HG02938 (cell line): ENCODE measurements at regions not wholly inside any gene's neighbourhood (a gene's known extent, or its start where the extent isn't known, plus 50 kb on each side); places are given as distances from the start of the nearest gene placed in this dataset.

Experiments used
- ATAC-seq: cut with Tn5 transposase; IDR thresholded peaks from one replicate; pipeline ENCODE4 v1.9.1; 2021; ENCODE audit warnings: mild to moderate bottlenecking, moderate library complexity; ENCODE audit not compliant: unreplicated experiment

DNA sequence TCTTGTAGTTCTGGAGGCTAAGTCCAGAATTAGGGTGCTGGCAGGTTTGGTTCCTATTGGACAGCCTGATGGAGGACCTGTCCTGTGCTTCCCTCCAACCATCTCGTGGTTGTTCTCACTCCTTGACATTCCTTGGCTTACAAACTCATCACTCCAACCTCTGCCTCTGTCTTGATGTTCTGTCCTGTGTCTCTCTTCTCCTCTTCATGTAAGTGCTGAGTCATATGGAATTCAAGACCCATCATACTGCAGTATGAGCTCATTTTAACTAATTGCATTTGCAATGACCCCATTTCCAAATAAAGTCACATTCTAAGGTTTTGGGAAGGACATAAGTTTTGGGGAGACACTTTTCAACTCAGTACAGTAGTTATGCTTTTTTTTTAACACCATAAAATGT, 374.7 kb downstream of the TRIB2 start:
- no peak for ATAC-seq

DNA sequence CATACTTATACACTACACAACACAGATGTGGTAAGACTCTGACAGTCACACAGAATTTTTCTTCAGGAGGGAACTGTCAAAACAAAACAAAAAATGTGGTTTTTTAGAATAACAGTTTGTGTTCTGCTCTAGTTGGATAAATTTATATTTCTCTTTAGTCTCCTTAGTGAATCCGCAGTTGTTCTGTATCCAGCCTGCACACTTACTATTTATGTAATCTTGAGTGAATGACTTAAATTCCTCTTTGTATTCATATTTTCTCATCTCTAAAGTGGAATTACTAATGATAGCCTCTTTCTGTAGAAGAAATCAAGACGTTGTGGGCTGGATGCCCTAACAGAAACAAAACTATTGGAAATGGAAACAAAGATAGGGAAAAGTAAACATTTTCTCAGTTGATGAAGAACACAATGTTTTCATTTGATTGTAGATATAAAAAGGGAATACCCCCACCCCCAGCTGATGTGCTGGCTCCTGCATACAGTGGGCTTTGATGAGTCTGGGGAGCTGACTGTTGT, 375.2 kb downstream of the TRIB2 start:
- no peak for ATAC-seq

DNA sequence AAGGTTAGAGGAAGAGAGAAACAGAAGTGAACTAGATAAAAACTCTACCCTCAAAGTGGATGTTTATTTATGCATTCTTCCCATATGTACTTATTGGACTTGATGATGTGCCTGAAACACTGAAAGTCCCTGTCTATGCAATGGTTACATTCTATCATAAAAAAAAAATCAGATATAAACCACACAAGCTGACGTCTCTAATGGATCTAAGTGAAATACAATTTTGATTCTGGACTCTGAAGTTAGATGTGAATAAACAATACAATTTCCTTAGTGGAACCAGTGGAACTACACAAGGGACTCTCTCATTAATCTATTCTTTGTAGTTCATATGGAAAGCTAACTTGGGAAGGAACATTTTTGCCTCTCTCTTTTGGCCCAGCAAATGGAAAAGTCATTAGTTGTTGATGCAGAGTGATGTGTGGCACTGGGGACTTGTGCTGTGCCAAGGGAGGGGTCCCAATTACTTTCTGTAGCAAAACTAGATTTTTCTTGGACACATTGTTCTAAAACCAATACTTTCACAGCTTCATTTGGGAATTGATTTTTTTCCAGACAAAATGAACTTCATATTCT, 376.8 kb downstream of the TRIB2 start:
- no peak for ATAC-seq

DNA sequence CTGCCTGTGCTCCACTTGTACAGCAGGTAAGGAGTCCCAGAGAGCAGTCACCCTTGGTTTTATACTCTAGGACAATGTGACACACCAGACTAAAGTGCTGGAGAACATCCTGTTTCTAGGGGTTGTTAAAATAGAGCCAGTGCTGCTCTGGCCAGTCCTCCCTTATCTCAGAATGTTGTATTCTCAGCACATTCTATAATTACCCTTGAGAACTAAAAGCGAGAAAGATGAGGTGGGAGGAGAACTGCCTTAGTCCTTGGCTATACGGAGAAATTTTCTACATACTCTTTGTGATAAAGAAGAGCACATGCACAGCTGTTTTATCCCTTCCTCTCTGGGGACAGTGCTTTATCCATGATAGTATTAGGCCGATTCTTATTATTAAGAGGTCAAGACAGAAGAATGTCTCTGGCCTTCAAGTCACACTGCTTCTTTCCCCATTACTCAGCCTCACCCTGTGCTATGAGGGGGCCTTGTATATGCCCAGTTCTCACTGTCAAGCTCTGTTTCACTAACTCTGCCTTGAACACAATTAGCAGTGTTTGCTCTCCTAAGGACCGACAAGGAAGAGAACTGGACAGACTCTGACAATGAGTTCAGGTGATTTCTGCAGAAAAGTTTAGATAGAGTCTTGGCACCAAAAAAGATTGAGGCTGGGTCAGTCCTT, 385.8 kb downstream of the TRIB2 start:
- ATAC-seq: no peak

DNA sequence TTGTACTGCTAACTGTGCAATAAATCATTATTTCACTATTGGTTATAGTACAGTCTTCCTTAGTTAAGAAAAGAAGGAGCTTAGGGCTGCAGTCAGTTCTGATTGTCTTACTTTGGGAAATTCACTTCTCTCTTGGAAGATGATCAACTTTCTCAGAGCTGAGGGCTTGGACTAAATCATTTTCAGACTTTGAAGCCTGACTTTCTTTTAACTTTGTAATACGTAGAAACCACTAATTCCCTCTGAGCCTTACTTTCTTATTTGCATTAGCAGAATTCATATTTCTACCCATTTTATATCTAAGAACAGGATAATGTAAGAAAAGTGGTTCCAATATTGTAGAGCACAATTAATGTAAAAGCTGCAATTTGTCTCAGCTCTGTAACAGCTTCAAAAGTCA, 386.4 kb downstream of the TRIB2 start:
- ATAC-seq: no peak

DNA sequence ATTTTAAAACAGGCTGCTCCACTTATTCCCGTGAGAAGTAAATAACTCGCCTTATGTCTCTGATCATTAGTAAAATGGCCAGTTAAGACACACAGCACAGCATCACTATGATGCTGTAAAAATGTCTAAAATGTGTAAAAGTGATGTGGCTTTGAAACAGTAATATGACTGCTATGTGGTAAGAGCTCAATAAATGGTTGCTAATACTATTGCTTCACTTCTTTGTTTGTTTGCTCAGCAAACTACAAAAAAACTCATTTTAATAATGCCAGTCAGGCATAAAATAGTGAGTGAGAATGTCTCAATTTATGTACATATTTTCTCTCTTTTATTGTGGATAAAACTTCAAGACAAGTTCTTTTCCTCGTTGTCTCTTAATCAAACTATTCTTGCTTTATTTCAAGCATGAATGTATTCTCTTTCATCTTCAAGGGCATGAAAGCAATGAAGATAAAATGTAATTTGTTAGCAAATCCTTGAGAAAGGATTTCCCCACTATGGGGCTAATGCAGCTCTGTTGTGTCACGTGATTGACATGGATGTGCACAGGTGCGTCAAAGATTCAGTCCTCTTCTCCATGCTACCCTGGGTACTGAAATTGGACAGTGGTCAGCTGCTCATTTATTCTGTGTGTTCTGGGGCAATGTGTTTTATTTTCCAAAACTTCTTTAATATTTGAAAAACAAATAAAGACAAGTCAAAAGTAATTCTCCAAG, 387.2 kb downstream of the TRIB2 start:
- no peak for ATAC-seq

DNA sequence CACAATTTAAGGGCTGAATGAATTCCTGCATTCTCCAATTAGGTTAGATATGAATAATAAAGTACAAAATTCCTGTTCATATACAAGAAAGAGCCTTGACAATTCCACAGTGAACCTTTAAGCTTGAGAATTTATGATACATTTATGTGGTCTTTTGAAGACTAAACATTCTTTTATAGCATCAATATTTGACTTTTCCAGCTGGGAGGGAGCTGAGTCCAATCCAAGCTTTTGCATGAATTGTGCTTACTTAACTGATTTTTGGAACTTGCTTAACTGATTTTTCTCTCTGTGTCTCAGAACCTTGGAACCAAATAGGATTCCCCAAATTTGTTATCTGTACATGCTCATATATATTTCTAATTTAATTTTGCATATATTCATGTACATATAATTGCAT, 388.0 kb downstream of the TRIB2 start:
- no peak for ATAC-seq

DNA sequence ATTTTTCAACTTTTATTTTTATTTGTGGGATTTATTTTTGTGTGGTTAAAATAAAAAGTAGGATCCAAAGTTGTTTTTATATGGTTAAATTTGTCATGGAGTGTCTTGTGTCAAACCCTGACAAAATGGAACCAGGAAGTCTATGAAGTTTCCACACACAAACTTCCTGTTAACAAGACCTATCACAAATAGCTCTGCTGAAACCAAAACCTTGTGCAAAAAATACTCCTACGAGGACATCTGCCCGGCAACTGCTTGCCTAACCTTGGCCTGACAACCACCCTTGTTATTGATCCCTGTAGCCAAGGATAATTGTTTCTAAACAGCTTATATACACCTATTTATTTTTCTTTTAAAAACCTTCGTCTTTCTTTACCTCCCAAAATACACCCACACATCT, 389.6 kb downstream of the TRIB2 start:
- no peak for ATAC-seq

DNA sequence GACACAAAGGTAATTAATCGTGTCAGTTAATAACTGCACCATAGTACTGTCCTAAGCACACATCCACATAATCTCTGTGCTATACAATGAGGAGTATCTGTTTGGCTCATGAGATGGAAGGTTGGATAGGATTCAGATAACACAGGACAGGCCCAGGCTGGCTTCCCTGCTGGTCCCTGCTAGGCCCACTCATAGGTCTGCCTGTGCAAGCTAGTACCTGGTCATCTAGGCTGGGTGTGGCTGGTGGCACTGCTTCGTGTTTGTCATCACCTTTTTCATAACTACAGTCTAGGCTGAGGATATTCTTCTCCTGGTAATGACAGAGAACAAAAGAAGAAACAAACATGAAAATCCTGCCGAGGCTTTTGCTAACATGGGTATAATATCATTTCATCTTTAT, 392.8 kb downstream of the TRIB2 start:
- ATAC-seq: no peak

DNA sequence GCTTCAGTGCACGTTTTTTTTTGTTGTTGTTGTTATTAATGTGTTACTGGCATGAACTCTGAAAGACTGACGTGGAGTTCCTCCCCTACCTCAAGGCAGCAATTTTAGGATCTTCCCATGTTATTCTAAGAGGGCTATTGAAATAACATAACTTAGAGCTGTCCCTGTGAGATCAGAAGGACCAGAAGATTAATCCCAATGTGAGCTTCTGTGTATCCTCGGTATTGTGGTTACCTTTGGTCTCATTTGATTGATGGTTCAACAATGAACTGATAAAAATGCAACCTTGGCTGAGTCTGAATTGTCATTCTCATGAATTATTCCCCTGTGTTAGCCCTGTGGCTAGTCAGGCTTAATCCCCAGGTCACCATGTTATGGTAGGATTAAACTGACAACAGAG, 394.1 kb downstream of the TRIB2 start:
- no peak for ATAC-seq

DNA sequence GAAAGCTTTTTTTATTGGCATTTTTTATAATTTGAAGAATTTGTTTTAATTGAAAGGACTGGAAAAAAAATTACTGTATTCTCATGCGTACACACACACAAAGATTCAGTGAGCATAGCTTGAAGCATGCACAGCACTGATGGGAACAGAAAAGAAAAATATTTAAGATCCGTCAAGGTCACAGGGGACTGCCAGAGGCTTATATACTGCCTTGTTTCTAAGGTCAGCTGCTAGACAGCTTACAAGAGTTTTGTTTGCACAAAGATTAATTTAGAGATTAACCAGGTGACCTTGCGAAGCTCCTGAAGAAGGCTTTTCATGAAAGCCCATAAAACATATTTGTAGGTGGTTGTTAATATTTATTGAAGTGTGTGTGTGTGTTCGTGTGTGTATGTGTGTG, 396.3 kb downstream of the TRIB2 start:
- ATAC-seq: no peak

DNA sequence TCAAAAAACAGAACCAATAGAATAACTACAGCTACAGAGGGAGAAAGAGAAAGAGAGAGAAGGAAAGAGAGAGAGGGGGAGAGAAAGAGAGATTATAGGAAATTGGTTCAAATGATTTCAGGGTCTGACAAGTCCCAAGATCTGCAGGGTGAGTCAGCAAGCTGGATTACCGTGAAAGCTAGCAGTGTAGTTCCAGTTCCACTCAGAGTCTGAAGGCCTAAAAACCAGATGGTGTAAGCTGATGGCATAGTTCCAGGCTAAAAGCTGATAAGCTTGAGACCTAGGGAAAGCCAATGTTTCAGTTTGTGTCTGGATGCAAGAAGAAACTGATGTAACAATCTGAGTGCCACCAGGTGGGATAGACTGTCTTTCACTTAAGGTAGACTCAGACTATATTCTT, 397.7 kb downstream of the TRIB2 start:
- ATAC-seq: no peak

DNA sequence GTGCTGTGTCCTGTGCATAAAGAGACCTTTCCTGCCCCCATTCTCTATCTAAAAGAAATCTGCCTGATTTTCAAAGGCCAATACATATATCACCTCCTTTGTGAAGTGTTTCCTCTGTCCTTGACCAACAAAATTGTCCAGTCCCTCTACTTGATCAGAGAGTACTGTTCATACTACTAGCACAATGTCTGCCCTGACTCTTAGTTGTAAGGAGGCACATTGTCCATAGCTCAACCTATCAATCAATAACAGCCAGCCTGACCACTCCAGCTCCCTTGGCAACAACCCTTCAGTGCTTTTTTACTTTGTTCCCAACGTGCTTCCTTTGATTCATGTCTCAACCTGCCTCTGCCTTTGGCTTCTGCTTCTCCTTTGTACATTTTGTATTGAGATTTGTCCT, 398.9 kb downstream of the TRIB2 start:
- no peak for ATAC-seq

DNA sequence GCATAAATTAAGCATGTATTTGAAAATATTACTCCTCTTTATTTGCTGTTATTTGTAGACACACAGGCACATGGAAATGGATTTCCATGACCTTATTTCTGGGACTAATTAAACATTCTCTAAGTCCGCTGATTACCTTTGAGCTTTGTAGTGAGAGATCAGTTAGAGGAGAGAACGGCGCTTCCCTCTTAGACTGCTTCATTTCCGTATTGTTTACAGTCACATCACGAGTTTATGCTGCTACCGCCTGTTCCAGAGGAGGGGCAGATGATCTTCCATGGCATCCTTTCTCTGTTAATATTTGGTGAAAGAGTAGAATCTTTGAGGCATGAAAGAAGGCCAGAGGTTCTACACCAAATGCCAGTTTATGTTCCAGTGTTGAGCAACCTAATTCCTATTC, 404.4 kb downstream of the TRIB2 start:
- ATAC-seq: no peak

DNA sequence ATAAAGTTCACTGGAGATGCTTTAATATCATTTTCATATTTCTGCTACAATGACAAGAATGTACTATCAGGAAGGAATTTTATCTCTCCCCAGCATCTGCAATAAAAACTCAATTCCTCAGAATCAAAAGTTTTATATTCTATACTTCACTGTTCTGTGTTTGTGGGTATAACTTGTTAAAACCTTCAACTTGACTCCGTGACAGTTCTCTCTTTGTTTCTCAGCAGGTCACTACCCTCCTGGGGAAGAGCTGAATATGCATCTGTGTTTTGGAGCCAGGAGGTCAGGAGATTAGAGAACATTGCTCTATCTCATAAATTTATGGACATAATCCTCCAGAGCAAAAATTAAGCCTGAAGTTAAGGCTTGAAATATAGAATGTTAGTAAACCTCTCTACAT, 411.4 kb downstream of the TRIB2 start:
- no peak for ATAC-seq

DNA sequence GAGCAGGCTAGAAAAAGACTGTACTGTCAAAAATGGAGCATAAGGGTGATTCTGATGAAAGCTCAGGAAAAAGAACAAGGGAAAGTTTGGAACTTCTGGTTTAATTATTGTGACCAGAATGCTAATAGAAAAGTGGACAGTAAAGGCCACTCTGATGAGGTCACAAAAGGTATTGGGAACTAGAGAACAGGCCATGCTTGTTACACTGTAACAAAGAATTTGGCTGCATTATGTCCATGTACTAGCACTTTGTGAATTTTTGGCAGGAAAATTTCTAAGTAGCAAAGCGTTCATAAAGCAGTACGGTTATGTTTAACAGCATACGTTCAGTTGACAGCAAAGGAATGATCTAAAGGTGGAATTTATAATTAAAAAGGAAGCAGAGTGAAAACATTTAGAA, 418.6 kb downstream of the TRIB2 start:
- no peak for ATAC-seq

DNA sequence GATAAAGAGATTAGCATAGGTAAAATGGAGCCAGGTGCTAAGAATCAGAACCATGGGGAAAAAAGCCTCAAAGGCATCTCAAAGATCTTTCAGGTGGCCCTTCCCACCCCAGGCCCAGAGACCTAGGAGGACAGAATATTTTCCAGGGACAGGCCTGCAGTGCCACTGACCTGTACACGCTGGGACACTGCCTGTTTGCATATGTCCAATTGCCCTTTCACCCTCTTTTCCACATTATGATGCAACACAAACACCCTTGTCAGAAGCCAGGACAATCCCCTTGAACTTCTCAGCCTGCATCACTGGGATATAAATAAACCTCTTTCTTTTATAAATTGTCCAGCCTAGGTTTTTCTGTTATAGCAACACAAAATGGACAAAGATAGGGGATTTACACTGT, 419.1 kb downstream of the TRIB2 start:
- ATAC-seq: no peak

DNA sequence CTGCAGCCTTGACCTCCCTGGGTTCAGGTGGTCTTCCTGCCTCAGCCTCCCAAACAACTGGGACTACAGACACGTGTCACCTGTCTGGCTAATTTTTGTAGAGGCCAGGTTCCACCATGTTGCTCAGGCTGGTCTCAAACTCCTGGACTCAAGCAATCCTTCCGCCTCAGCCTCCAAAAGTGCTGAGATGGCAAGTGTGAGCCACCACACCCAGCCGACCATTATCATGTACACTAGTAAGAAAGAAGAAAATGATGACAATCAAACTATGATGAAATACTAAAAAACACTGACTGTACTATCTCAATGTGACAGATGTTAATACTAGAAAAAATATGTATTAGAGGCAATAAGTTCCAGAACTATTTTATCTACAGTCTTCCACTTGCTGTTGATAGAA, 420.9 kb downstream of the TRIB2 start:
- ATAC-seq: no peak

DNA sequence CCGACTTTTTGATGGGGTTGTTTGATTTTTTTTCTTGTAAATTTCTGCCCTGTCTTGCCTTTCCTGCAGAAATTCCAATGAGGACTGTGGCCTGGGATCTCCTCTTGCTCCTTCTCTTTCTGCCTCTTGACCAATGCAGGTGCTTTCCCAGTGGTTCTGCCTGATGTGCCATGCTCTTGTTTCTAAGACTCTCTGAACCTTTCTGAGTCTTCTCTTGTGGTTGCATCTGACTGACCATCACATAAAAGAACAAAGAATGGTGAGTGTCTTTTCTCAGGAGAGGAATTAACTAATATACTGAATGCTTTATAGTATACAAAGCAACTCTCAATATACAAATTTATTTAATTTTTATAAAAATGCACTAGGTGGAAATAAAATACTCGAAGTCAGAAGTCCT, 424.6 kb downstream of the TRIB2 start:
- ATAC-seq: no peak

DNA sequence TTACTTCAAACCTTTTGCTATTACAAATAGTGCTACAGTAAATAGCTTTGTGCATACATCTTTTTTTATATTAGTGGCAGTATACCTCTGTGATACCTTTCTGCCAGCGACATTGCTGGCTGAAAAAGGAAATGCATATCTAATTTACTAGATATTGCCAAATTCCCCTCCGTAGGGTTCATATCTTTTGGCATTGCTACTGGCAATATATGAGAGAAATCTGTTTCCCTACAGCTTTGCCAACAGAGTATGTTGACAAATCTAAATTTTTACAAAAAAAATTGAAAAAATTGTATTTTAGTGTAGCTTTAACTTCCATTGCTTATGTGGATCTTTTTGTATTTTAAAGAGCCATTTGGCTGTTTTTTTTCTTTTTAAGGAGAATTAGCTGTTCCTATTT, 426.7 kb downstream of the TRIB2 start:
- no peak for ATAC-seq

DNA sequence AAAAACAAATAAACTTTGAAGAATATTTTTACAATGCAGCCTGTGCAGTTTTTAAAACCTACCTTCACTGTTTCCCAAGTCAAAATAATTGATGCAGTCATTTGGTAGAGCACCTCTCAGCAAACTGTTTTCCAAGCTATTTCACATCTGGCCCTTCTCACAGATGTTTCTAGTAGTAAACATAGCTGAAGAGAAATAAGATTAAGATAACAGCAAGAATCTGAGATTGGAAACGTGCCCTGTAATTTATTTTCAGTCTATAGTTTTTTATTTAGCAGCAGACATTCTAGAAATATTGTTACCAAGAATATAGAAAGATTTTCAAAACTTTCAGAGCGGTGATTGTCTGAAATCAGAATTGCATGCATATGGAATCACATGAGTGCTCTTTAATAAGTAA, 440.2 kb downstream of the TRIB2 start:
- ATAC-seq: no peak

DNA sequence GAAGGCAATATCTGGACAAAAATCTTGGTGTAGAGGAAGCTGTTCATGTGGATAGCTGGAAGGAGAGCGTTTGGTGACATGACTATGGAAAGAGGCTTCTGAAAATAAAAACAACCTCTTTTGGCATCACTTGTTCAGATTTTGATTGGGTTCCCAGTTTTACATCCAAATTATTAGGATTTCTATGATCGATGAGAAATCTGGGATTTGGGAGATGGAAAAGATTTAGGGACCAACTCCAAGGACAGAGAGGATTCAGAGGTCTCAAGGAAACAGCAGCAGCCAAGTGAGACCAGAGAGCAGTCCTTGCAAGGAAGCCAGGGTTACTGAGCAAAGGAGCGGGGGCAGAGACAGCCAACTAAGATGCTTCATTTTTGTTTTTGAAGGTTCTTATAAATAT, 441.7 kb downstream of the TRIB2 start:
- ATAC-seq: no peak
